ENCODE measurements at regions not wholly inside any gene's neighbourhood (a gene's known extent, or its start where the extent isn't known, plus 50 kb on each side); places are given as distances from the start of the nearest gene placed in this dataset.

DNA sequence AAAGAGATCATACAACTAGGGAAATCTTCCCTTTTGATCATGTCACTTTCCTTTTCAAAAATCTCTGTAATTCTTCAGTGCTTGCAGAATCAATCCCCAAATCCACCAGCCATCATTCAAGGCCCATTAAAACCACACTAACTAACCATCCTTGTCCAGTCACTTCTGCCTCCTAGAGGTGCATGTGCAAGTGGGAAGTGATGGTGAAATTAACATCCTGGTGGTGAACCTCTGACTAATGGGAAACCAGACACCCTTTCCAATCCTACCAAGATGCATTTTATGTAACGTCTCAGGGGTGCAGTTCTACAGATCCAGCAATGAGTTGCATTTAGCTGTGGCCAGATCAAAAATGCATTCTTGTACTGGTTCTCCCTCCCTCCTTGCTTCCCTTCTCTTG is 341.8 kb downstream of the RAPGEF2 start:
- TF ChIP-seq, protein P1, sequence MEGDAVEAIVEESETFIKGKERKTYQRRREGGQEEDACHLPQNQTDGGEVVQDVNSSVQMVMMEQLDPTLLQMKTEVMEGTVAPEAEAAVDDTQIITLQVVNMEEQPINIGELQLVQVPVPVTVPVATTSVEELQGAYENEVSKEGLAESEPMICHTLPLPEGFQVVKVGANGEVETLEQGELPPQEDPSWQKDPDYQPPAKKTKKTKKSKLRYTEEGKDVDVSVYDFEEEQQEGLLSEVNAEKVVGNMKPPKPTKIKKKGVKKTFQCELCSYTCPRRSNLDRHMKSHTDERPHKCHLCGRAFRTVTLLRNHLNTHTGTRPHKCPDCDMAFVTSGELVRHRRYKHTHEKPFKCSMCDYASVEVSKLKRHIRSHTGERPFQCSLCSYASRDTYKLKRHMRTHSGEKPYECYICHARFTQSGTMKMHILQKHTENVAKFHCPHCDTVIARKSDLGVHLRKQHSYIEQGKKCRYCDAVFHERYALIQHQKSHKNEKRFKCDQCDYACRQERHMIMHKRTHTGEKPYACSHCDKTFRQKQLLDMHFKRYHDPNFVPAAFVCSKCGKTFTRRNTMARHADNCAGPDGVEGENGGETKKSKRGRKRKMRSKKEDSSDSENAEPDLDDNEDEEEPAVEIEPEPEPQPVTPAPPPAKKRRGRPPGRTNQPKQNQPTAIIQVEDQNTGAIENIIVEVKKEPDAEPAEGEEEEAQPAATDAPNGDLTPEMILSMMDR (IDR thresholded peaks at IDR 0.05), result no peak
- TF ChIP-seq EZH2 (IDR thresholded peaks at IDR 0.05; ENCODE audit: borderline replicate concordance, insufficient read depth, low read depth, low read length, poor library complexity, severe bottlenecking), result no peak

Data from B cell (primary cell).